ENCODE measurements at regions not wholly inside any gene's neighbourhood (a gene's known extent, or its start where the extent isn't known, plus 50 kb on each side); places are given as distances from the start of the nearest gene placed in this dataset.
"Not testable (repeated sequence)": the region's sequence is repeated elsewhere in the genome, so short reads cannot be mapped to it uniquely, and the experiment has no call there.

DNA sequence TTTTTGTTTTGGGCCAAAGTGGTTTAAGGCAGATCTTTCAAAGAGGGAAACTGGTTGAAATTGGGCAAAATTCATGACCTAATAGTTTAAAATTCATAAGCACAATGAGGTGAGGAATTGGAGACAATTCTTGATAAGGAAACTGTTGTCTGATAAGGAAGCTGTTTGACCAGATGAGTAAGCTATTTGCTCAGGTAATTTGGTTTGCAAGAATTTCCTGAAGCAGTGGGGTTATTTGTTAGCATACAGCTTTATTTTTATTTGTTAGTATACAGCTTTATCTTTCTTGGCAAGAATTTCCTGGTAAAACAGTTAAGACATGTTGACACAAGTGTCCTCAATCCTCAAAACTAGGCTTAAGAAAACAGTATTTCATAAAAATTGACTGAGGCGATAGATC lies 559.0 kb downstream of the GALC start:
- DNase-seq (ENCODE audit: low read depth in 2 of 2), result no peak

- DNase-seq (ENCODE audit: low read depth in 2 of 2), result no peak
These were observed 560.3 kb downstream of the GALC start for GRCh38 chr14:87432698-87433097.

GRCh38 chr14:87430810-87431209 lies 562.2 kb downstream of the GALC start:
- DNase-seq (ENCODE audit: low read depth in 2 of 2), result no peak

GRCh38 chr14:87430214-87430613 lies 562.8 kb downstream of the GALC start:
- DNase-seq (ENCODE audit: low read depth in 2 of 2), result no peak

GRCh38 chr14:87419925-87420324 lies 573.1 kb downstream of the GALC start:
- no peak for DNase-seq (ENCODE audit: low read depth in 2 of 2)

DNA sequence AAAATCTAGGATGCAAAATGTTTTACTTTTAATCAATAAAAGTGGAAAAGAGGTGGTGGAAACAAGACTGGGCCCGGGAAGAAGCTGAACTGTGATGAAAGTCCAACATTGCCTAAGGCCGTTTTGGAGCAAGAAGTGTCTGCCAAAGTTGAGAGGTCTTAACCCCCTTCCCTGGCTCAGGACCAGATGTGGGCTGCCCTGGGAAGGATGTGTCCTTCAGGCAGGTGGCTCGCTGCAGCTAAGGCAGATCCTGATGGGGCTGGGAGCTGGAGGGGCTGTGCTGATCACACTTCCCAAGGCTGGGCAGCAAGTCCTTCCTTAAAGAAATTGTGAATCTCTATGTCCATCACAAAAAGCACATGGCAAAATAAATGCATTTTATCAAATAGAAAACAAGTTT lies 581.6 kb downstream of the GALC start:
- DNase-seq (ENCODE audit: low read depth in 2 of 2), result no peak

DNA sequence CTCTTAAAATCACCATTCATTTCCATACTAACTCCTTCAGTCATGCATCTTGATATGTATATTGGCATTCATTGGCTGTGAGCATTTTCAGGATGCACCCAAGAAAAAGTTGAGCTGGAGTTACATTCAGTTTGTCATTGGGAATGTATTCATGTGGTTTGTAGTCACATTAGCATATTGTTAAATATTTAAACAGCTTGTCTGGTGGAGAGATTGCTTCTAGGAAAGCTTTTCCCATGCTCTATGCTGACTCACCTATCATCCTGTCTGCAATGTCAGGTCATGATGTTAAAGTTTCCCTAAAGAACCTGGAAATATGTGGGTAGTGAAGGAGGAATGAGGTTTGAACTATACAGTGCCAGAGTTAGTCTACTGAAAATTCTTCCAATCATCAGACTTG lies 583.6 kb downstream of the GALC start:
- DNase-seq (ENCODE audit: low read depth in 2 of 2), result no peak

- no peak for DNase-seq (ENCODE audit: low read depth in 2 of 2)
These were observed 585.6 kb downstream of the GALC start for GRCh38 chr14:87407344-87407743.

DNA sequence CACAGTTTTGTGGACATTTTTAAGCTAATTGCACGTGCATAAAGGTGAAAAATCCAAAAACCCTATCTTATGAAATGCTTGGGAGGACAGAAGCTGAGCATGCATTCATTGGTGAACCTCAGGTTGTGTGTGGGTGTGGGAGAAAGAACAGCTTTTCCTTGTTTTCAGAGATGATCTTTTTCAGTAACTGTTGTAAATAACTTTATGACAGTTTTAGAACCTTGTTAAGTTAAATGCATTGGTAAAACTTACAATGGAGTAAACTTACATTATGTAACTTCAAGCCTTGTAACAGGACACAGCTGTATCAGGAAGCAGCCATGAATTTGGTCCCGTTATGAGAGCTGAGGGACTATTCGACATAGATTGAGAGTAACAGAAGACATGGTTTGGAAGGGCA lies 587.4 kb downstream of the GALC start:
- no peak for DNase-seq (ENCODE audit: low read depth in 2 of 2)

GRCh38 chr14:87397499-87397898 lies 595.5 kb downstream of the GALC start:
- no peak for DNase-seq (ENCODE audit: low read depth in 2 of 2)

DNA sequence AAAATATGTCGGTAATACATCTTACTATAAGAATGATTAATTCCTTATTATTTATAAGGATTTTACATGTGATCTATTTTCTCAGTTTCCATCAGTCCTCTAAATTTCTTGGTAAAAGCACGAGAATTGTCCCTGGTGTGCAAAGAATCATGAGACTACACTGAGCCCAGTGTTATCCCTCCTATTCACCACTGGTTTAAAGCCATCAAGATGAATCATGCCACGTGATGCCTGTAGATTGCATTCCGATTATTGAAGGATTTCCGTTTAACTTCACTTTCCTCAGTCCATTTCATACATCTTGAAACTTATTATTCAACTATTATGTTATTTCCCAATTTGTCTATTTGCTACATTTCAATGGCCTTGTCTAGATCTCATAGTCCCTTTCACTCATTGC lies 601.9 kb downstream of the GALC start:
- no peak for DNase-seq (ENCODE audit: low read depth in 2 of 2)

DNA sequence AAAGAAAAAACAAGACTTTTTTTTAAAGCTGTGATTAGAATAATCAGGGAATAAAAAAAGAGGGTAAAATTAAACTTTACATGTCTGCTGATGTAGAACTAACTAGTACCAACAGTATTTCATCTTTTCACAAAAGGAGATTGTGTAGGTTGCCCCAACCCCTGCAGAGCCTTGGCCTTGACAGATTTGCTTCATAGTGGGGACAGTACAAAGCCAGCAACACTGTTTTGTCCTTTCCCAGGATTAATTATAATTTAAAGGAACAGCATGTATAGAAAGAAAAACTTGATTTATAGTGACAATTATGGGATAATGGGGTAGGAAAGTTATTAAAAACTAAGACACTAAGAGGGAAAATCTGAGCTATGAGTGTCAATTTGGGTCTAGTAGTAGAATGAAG lies 604.0 kb downstream of the GALC start:
- no peak for DNase-seq (ENCODE audit: low read depth in 2 of 2)

GRCh38 chr14:87387806-87388205 lies 605.2 kb downstream of the GALC start:
- DNase-seq (ENCODE audit: low read depth in 2 of 2), result no peak

DNA sequence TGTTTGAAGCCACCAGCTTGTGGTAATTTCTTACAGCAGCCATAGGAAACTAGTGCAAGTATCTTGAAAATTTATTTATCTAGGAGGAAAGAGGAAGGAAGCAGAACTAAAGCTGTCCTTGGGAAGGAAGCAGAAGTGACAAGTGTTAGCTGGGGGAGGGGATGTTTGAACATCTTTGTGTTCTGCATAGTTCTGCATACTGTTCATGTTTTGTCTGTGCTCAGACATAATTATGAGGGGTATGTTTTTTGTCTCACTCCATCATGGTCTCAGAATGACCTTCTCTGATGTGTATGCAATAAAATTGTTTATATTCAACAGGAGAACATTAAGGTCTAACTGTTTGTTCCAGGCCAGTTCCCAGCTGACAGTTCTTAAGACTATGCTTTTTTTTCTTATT lies 606.5 kb downstream of the GALC start:
- no peak for DNase-seq (ENCODE audit: low read depth in 2 of 2)

DNA sequence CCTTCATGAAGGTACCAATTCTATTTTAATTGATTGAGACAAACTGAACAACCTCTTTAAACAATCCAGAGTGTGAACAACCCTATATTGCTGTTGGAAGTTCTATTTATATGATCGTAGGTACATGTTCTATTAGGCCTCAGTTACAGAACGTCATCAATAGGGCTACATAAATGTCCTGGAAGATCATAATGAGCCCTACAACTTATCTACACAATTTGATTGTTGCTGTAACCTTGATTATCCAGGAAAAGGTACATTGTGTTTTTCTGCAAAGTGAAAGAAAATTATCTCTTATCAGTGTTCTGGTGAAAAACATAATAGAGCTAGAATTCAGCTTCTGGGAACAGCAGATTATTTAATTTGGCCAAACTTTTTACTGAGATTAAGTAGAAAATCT lies 612.9 kb downstream of the GALC start:
- DNase-seq (ENCODE audit: low read depth in 2 of 2), result no peak

GRCh38 chr14:87368751-87369150 lies 624.2 kb downstream of the GALC start:
- no peak for DNase-seq (ENCODE audit: low read depth in 2 of 2)

DNA sequence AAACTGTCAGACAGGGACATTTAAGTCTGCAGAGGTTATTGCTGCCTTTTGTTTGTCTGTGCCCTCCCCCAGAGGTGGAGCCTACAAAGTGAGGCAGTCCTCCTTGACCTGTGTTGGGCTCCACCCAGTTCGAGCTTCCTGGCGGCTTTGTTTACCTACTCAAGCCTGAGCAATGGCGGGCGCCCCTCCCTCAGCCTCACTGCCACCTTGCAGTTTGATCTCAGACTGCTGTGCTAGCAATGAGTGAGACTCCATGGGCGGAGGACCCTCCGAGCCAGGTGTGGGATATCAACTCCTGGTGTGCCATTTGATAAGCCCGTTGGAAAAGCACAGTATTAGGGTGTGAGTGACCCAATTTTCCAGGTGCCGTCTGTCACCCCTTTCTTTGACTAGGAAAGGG lies 632.7 kb downstream of the GALC start:
- DNase-seq (ENCODE audit: low read depth in 2 of 2), result not testable (repeated sequence)

DNA sequence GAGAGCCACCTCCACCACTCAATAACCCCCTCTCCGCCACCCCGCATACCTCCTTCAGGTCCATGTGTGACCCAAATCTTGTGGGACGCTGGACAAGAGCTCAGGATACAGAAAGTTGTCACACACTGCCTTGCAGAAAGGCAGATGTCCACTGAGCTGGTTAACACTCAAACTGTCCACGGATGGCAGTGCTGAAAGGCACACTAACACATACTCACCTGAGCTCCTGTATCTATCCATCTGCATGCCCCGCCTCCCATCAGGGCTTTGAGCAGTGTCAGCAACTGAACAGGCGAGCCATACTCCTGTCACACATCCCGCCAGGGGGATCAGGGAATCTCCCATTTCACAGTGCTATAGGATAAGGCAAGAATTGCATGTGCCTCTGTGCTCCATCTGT lies 642.0 kb downstream of the GALC start:
- no peak for DNase-seq (ENCODE audit: low read depth in 2 of 2)

DNA sequence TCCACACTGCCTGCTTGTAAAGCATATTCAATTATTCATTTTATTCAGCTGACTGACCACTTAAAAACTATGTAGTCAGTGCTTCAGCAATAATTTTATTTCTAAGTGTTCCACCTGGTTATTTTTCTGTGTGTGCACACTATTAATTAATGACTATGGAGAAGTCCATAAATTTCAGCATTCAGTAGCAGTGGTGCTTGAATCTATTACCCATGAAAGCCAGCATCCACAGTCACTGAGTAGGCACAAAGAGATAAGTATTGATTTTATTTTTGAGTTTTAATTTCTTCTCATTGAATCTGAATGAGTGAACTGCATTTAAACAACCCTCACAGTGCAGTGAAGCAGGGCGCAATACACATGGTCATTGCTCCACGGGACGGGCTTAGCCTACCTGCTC lies 643.1 kb downstream of the GALC start:
- no peak for DNase-seq (ENCODE audit: low read depth in 2 of 2)

- DNase-seq (ENCODE audit: low read depth in 2 of 2), result no peak
These were observed 649.3 kb downstream of the GALC start for GRCh38 chr14:87343652-87344051.

DNA sequence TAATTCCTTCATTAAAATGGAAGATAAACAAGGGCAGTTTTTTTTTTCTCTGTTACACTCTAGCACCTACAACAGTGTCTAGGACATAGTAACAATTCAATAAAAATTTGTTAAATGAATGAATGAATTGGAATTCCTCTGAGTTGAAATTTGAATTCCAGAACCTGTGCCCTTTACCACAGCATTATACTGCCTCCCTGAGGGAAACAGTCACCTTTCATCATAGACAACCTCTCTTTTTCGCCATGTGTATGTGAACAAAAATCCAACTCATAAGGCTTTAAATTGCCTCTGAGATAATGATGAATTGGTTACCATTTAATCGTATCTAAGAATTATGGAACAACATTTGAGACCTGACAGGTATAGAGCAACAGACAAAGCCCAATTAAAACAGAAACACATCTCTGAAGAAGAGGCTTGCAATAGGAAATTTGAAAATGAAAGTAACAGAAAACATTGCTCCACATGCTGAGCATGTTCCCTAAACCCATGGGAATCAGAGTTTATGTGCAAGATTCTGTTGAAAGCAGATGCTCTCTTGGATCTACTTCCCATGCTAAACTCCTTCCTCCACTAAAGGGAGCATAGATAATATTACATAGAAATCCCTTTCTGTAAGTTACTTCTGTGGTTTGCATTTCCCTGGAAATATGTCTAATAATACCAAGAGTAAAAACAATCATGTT lies 657.8 kb downstream of the GALC start:
- DNase-seq (ENCODE audit: low read depth in 2 of 2), result peak; percentile 41 to 44

- peak; percentile 86 to 89 for DNase-seq (ENCODE audit: low read depth in 2 of 2)
These were observed 661.0 kb downstream of the GALC start for GRCh38 chr14:87331991-87332390.

DNA sequence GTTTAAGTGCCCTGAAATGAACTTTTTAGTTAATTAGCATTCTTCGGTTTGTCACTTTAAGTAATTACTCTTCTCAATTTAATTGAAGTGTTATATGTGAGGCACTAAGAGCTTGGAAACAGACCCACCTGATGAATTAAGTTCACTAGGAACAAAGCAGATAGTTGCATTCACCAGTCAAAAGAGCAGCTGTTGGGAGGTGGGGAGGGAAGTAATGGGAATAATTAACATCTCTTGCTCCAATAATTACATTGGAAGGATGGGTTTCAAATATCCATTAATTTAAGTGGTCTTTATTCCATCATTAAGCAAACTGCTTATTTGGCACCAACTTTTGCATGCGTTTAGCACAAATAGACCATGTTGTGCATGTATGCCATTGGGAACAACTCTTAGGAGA lies 667.2 kb downstream of the GALC start:
- no peak for DNase-seq (ENCODE audit: low read depth in 2 of 2)

DNA sequence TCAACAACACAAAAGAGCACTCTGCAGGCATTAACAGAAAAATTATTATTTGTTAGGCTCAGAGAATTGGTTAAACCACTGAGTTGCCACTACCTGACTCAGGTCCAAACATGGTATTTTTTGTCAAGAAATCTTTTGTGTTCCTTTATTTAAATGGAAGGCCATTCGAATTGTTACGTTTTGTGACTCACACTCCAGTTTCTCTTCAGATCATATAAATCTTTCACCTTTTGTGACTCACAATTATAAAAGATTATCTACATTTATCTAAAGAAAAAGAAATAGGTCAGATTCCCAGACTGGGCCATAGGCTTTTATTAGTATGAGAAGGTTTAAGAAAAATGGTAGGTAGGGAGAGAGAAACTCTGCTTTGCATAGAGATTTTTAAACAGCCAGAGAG lies 669.8 kb downstream of the GALC start:
- DNase-seq (ENCODE audit: low read depth in 2 of 2), result no peak

Measured in fibroblast of skin of left quadriceps (primary cell).